ENCODE measurements at regions not wholly inside any gene's neighbourhood (a gene's known extent, or its start where the extent isn't known, plus 50 kb on each side); places are given as distances from the start of the nearest gene placed in this dataset.

- intact Hi-C loops (cut with DNase I) = no loop called here
- ATAC-seq (no peak), DNase-seq (ENCODE audit: low spot score) (no peak)
Observed at GRCh38 chr14:29233188-29233587, 466.6 kb downstream of the FOXG1 start.

GRCh38 chr14:29235991-29236390, 469.4 kb downstream of the FOXG1 start:
- intact Hi-C loops (cut with DNase I) = no loop called here
- DNase-seq (ENCODE audit: low spot score) (no peak), ATAC-seq (no peak)

GRCh38 chr14:29236401-29236800, 469.8 kb downstream of the FOXG1 start:
- DNase-seq (ENCODE audit: low spot score) (no peak), ATAC-seq (no peak)
- intact Hi-C loops (cut with DNase I) = no loop called here

- DNase-seq (ENCODE audit: low spot score) (no peak), ATAC-seq (no peak)
- intact Hi-C loops (cut with DNase I) = no loop called here
Observed at GRCh38 chr14:29236848-29237247, 470.3 kb downstream of the FOXG1 start.

- intact Hi-C loops (cut with DNase I) = no loop called here
- no peak for DNase-seq (ENCODE audit: low spot score)
- ATAC-seq = no peak
Observed at GRCh38 chr14:29240066-29240465, 473.5 kb downstream of the FOXG1 start.

GRCh38 chr14:29242755-29243754, 476.5 kb downstream of the FOXG1 start:
- ATAC-seq (no peak), DNase-seq (ENCODE audit: low spot score) (no peak)
- intact Hi-C loops (cut with DNase I) = no loop called here

- ATAC-seq (no peak), DNase-seq (ENCODE audit: low spot score) (no peak)
- intact Hi-C loops (cut with DNase I) = no loop called here
Observed at GRCh38 chr14:29255692-29256091, 489.1 kb downstream of the FOXG1 start.

GRCh38 chr14:29262979-29263378, 496.4 kb downstream of the FOXG1 start:
- ATAC-seq (no peak), DNase-seq (ENCODE audit: low spot score) (no peak)
- intact Hi-C loops (cut with DNase I) = no loop called here

GRCh38 chr14:29264865-29265264, 498.3 kb downstream of the FOXG1 start:
- no peak for ATAC-seq
- DNase-seq (ENCODE audit: low spot score) = no peak
- intact Hi-C loops (cut with DNase I) = no loop called here

- intact Hi-C loops (cut with DNase I) = no loop called here
- ATAC-seq = no peak
- no peak for DNase-seq (ENCODE audit: low spot score)
Observed at GRCh38 chr14:29265852-29266251, 499.3 kb downstream of the FOXG1 start.

- intact Hi-C loops (cut with DNase I) = no loop called here
- ATAC-seq (no peak), DNase-seq (ENCODE audit: low spot score) (no peak)
Observed at GRCh38 chr14:29271669-29272068, 505.1 kb downstream of the FOXG1 start.

- intact Hi-C loops (cut with DNase I) = no loop called here
- ATAC-seq = no peak
- no peak for DNase-seq (ENCODE audit: low spot score)
Observed at GRCh38 chr14:29273513-29273912, 506.9 kb downstream of the FOXG1 start.

GRCh38 chr14:29274890-29275596, 508.5 kb downstream of the FOXG1 start:
- intact Hi-C loops (cut with DNase I) = no loop called here
- no peak for DNase-seq (ENCODE audit: low spot score)

GRCh38 chr14:29278301-29279263, 512.0 kb downstream of the FOXG1 start:
- ATAC-seq = no peak
- intact Hi-C loops (cut with DNase I) = no loop called here
- no peak for DNase-seq (ENCODE audit: low spot score)

More at GRCh38 chr14:29274890-29275596, 508.5 kb downstream of the FOXG1 start:
- ATAC-seq = no peak

GRCh38 chr14:29282169-29282568, 515.6 kb downstream of the FOXG1 start:
- intact Hi-C loops (cut with DNase I) = no loop called here
- ATAC-seq (no peak), DNase-seq (ENCODE audit: low spot score) (no peak)

GRCh38 chr14:29290441-29290840, 523.9 kb downstream of the FOXG1 start:
- intact Hi-C loops (cut with DNase I) = no loop called here
- ATAC-seq (no peak), DNase-seq (ENCODE audit: low spot score) (no peak)

GRCh38 chr14:29299372-29299771, 532.8 kb downstream of the FOXG1 start:
- DNase-seq (ENCODE audit: low spot score) = no peak
- intact Hi-C loops (cut with DNase I) = no loop called here
- no peak for ATAC-seq

GRCh38 chr14:29301571-29301970, 535.0 kb downstream of the FOXG1 start:
- intact Hi-C loops (cut with DNase I) = no loop called here
- ATAC-seq (no peak), DNase-seq (ENCODE audit: low spot score) (no peak)

- intact Hi-C loops (cut with DNase I) = no loop called here
- ATAC-seq (no peak), DNase-seq (ENCODE audit: low spot score) (no peak)
Observed at GRCh38 chr14:29310210-29310609, 543.6 kb downstream of the FOXG1 start.
